ENCODE measurements at regions not wholly inside any gene's neighbourhood (a gene's known extent, or its start where the extent isn't known, plus 50 kb on each side); places are given as distances from the start of the nearest gene placed in this dataset.

DNA sequence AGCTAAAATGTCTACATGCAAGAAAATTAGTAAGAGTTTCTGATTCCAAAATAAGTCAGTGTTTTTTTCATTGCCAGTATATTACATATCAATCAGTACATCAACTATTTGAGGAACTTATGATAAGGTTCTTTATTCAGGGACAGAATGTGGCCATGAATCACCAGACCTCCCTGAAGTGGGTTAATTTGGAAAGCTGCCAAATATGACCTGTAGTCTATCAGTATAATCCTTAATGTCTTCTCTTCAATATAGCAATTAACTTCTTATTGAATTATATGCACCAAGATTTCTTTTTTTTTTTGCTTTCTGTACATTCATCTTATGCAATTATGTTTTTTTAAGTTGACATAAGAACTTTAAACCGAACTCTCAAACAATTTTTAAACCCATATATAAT, 714.5 kb upstream of the POT1 start:
- TF ChIP-seq, protein P1, sequence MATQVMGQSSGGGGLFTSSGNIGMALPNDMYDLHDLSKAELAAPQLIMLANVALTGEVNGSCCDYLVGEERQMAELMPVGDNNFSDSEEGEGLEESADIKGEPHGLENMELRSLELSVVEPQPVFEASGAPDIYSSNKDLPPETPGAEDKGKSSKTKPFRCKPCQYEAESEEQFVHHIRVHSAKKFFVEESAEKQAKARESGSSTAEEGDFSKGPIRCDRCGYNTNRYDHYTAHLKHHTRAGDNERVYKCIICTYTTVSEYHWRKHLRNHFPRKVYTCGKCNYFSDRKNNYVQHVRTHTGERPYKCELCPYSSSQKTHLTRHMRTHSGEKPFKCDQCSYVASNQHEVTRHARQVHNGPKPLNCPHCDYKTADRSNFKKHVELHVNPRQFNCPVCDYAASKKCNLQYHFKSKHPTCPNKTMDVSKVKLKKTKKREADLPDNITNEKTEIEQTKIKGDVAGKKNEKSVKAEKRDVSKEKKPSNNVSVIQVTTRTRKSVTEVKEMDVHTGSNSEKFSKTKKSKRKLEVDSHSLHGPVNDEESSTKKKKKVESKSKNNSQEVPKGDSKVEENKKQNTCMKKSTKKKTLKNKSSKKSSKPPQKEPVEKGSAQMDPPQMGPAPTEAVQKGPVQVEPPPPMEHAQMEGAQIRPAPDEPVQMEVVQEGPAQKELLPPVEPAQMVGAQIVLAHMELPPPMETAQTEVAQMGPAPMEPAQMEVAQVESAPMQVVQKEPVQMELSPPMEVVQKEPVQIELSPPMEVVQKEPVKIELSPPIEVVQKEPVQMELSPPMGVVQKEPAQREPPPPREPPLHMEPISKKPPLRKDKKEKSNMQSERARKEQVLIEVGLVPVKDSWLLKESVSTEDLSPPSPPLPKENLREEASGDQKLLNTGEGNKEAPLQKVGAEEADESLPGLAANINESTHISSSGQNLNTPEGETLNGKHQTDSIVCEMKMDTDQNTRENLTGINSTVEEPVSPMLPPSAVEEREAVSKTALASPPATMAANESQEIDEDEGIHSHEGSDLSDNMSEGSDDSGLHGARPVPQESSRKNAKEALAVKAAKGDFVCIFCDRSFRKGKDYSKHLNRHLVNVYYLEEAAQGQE (IDR thresholded peaks at IDR 0.05; ENCODE audit: low read depth): no peak
- TF ChIP-seq RAD21 (IDR thresholded peaks at IDR 0.05; ENCODE audit: low read depth): no peak
- TF ChIP-seq NFIC (IDR thresholded peaks at IDR 0.05): no peak
- TF ChIP-seq CREB1 (IDR thresholded peaks at IDR 0.05; ENCODE audit: low read depth): no peak
- TF ChIP-seq, protein P2, sequence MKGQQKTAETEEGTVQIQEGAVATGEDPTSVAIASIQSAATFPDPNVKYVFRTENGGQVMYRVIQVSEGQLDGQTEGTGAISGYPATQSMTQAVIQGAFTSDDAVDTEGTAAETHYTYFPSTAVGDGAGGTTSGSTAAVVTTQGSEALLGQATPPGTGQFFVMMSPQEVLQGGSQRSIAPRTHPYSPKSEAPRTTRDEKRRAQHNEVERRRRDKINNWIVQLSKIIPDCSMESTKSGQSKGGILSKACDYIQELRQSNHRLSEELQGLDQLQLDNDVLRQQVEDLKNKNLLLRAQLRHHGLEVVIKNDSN (IDR thresholded peaks at IDR 0.05): no peak

All from Ishikawa (cell line).